ENCODE measurements at regions not wholly inside any gene's neighbourhood (a gene's known extent, or its start where the extent isn't known, plus 50 kb on each side); places are given as distances from the start of the nearest gene placed in this dataset.

GRCh38 chr6:3625149-3625979 lies 126.1 kb downstream of the PXDC1 start:
- Histone ChIP-seq H3K36me3 (ENCODE audit: insufficient read depth, low read length) (no peaks in the 10 kb centered on the region), H3K4me1 (ENCODE audit: insufficient read depth, low read length) (peaks cover 3% of the 10 kb centered on the region), H3K27me3 (ENCODE audit: control insufficient read depth in 1 of 2, insufficient read depth in 2 of 2, low read length in 2 of 2) (peaks cover 9 to 31% of the 10 kb centered on the region in 2 experiments), H3K27ac (ENCODE audit: low read depth in 1 of 2, low read length in 2 of 2) (no peak overlapping the region), H3K4me3 (ENCODE audit: low read length) (no peak overlapping the region), H3K9me3 (ENCODE audit: control insufficient read depth in 1 of 2, insufficient read depth in 1 of 2, low read length in 2 of 2) (peaks cover 0 to 8% of the 10 kb centered on the region in 2 experiments)
- Mint-ChIP-seq H3K27me3 (peaks cover 44% of the 10 kb centered on the region), H3K4me3 (no peak overlapping the region), H3K27ac (no peak overlapping the region), H3K36me3 (ENCODE audit: low read depth) (no peaks in the 10 kb centered on the region), H3K4me1 (ENCODE audit: low read depth) (no peaks in the 10 kb centered on the region), H3K9me3 (no peaks in the 10 kb centered on the region)
- DNase-seq (no peak), ATAC-seq (ENCODE audit: poor library complexity) (no peak)
- ChIA-PET POLR2A (no interaction called here), CTCF (no interaction called here)
- TF ChIP-seq CTCF (IDR thresholded peaks at IDR 0.05) = no peak
- intact Hi-C loops (cut with DNase I, micrococcal nuclease) = no loop called here

- DNase-seq = no peak
- ChIA-PET POLR2A (no interaction called here), CTCF (no interaction called here)
- no peaks in the 10 kb centered on the region for H3K4me1 Mint-ChIP-seq (ENCODE audit: low read depth)
- Histone ChIP-seq H3K4me1 (ENCODE audit: insufficient read depth, low read length) (peaks cover 3% of the 10 kb centered on the region), H3K4me3 (ENCODE audit: low read length) (no peak overlapping the region), H3K27ac (ENCODE audit: low read depth in 1 of 2, low read length in 2 of 2) (no peak overlapping the region), H3K9me3 (ENCODE audit: control insufficient read depth in 1 of 2, insufficient read depth in 1 of 2, low read length in 2 of 2) (peaks cover 0 to 8% of the 10 kb centered on the region in 2 experiments), H3K36me3 (ENCODE audit: insufficient read depth, low read length) (no peaks in the 10 kb centered on the region), H3K27me3 (ENCODE audit: control insufficient read depth in 1 of 2, insufficient read depth in 2 of 2, low read length in 2 of 2) (peaks cover 9 to 31% of the 10 kb centered on the region in 2 experiments)
- no peak for ATAC-seq (ENCODE audit: poor library complexity)
- no peaks in the 10 kb centered on the region for H3K36me3 Mint-ChIP-seq (ENCODE audit: low read depth)
- no peaks in the 10 kb centered on the region for H3K9me3 Mint-ChIP-seq
- peaks cover 42% of the 10 kb centered on the region for H3K27me3 Mint-ChIP-seq
- intact Hi-C loops (cut with DNase I, micrococcal nuclease) = no loop called here
- H3K27ac Mint-ChIP-seq = no peak overlapping the region
- H3K4me3 Mint-ChIP-seq = no peak overlapping the region
- no peak for TF ChIP-seq CTCF (IDR thresholded peaks at IDR 0.05)
Measured at GRCh38 chr6:3624250-3625136, 127.0 kb downstream of the PXDC1 start.

- ATAC-seq (ENCODE audit: poor library complexity) (no peak), DNase-seq (peak in 2 of 14 experiments; percentile 16 to 20)
- Mint-ChIP-seq H3K4me3 (no peak overlapping the region), H3K4me1 (ENCODE audit: low read depth) (no peaks in the 10 kb centered on the region), H3K9me3 (no peaks in the 10 kb centered on the region), H3K27ac (no peak overlapping the region), H3K36me3 (ENCODE audit: low read depth) (no peaks in the 10 kb centered on the region), H3K27me3 (peaks cover 35% of the 10 kb centered on the region)
- POLR2A ChIA-PET = no interaction called here
- Histone ChIP-seq H3K27me3 (ENCODE audit: control insufficient read depth in 1 of 2, insufficient read depth in 2 of 2, low read length in 2 of 2) (peaks cover 9 to 31% of the 10 kb centered on the region in 2 experiments), H3K9me3 (ENCODE audit: control insufficient read depth in 1 of 2, insufficient read depth in 1 of 2, low read length in 2 of 2) (peaks cover 0 to 8% of the 10 kb centered on the region in 2 experiments), H3K4me1 (ENCODE audit: insufficient read depth, low read length) (peaks cover 3% of the 10 kb centered on the region), H3K4me3 (ENCODE audit: low read length) (no peak overlapping the region), H3K27ac (ENCODE audit: low read depth in 1 of 2, low read length in 2 of 2) (no peak overlapping the region), H3K36me3 (ENCODE audit: insufficient read depth, low read length) (no peaks in the 10 kb centered on the region)
- no peak for TF ChIP-seq CTCF (IDR thresholded peaks at IDR 0.05)
- CTCF ChIA-PET = no interaction called here
- intact Hi-C loops (cut with DNase I, micrococcal nuclease) = no loop called here
Measured at GRCh38 chr6:3623451-3624249, 127.9 kb downstream of the PXDC1 start.
